NCI-H748 (cell line): ENCODE measurements at regions not wholly inside any gene's neighbourhood (a gene's known extent, or its start where the extent isn't known, plus 50 kb on each side); places are given as distances from the start of the nearest gene placed in this dataset.

Source experiments
- DNase-seq: peaks from one replicate; lab custom pipeline; 2025; ENCODE audit not compliant: unreplicated experiment; lab: John Stamatoyannopoulos, UW

- DNase-seq = no peak
Observed at GRCh38 chr3:102177075-102177755, 257.6 kb upstream of the ZPLD1 start.

GRCh38 chr3:102178817-102179216 lies 256.0 kb upstream of the ZPLD1 start:
- DNase-seq = no peak

DNA sequence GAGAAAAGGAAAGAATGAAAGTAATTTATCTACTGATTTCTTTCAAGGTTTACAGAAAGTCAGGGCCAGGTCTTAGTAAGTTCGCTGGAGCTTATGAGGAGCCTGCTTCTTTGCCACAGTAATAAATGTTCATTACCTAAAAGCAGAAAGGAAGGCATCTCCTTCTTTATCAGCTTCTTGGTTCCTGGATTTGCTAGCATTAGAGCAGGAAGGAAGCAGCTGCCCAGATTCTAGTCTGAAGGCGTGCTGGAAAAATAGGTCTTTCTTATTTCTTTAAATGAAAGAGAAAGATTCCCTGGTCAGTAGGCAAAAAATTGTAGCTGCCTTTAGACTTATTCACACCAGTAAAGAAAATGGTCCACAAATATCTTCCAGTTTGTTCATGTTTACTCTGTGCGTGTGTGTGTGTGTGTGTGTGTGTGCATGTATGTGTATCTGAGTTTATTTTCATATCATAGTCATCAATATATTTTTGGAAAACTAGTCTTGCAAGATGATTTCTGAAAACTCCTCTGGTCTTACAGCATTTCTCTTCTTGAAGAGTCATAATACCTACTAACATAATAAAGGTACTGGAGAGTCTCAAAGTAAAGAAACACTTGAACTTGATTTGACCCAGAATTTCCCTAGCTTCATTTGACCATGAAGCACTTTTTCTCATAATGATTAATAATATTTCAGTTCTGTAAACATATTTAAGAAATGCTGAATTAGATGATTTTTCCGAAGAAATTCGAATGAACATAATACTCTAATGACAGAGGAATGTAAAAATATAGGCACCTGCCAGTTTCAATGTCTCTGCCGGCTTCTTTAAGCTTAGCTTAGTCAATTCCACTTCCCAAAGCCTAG lies 255.3 kb upstream of the ZPLD1 start:
- no peak for DNase-seq

DNA sequence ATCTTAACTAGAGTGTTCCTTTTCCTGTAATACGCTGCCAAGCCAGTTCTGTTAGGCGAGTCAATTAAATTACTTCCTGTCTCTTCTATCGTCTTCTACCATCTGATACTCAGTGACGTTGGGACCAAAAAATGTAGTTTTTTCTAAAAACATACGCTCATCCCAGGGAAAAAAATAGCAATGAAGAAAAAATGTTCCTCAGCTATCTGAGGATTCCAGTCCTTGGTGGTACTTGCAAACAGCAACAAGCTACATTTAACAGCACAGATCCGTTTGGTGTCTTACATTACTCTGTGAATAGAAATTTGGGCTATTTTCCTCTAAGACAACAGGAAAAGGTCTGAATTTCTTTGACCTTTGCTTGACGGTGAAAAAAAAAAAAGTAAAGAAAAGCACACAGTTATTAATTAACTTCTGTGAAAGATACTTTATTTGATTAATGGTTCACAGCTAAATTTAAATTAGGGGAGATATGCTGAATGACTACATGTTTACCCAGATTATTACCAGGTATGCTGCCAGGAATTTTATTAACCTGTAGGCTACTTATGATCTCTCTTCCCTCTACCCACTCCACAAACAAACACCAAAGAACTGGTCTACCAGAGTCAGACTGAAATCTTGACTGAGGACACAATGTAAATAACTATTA lies 254.4 kb upstream of the ZPLD1 start:
- DNase-seq = no peak

- no peak for DNase-seq
Observed at GRCh38 chr3:102181175-102181920, 253.5 kb upstream of the ZPLD1 start.

DNA sequence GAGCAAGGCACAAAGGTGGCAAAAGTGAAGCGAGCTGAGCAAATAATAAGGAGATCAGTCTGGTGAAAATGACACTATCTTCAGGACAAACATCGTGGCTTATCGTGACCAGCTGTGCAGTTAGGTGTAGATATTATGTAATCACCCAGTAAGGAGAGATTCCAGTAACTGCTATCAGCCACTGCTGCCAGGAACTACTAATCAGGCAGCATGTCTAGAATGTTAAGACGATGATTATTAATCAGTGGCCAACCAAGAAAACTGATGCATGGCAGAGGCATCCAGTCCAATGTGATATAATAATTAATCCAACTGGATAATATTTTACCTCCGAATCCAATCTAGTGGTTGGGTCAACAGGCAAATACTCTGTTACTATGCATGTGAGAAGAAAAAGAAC lies 252.7 kb upstream of the ZPLD1 start:
- no peak for DNase-seq

- no peak for DNase-seq
Observed at GRCh38 chr3:102183186-102183585, 251.6 kb upstream of the ZPLD1 start.

- no peak for DNase-seq
Observed at GRCh38 chr3:102183623-102184022, 251.2 kb upstream of the ZPLD1 start.

DNA sequence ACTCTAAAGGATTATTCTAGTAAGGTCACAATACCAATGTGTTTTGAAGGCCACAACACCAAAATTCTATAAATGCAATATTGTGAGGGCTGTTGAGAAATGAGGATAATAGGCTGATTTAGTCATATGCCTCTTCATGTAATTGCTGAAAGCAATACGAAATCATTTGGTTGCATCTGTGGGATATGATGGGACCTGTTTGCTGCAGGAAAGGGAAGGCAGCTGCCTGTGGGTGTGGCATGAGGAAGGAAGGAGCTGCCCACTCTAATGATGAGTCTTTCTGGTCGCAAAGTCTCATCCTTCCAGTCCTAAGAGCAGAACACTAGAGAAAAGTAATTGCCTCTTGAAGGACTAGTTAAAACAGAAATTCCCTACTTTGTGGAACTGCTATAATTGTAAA lies 245.3 kb upstream of the ZPLD1 start:
- no peak for DNase-seq

DNA sequence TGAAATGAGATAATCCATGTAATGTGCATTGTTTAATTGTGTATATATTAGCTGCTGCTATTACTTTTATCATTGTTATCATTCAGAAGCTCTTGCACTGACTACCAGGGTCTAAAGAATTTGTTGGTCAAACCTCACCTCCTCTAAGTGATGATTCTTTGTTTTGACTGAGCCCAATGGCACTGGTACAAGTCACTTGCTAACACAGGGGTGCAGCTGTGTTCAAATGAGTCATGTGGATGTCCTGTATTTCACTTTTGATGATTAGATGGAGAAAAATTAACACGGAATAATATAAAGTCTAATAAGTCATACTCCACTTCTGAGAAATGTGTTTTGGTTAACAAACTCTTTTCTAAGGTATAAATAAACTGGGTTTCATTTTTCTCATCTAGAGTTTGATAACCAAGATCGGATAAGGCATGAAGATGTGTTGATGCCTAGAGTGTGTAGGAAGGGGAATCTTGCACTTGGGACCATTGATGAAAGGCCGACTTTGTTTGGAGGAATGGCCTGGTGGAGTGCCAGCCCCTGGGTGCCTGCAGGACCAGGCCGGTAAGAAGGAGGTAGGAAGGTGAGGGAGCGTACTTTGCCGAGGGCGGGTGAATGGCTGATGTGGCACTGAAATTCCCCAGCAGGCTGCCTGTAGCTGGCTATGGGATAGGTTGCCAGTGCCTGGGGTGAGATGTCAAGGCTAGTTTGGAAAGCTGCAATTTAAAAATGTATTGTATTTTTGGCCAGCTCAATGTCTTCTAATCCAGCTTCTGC lies 244.7 kb upstream of the ZPLD1 start:
- no peak for DNase-seq

DNA sequence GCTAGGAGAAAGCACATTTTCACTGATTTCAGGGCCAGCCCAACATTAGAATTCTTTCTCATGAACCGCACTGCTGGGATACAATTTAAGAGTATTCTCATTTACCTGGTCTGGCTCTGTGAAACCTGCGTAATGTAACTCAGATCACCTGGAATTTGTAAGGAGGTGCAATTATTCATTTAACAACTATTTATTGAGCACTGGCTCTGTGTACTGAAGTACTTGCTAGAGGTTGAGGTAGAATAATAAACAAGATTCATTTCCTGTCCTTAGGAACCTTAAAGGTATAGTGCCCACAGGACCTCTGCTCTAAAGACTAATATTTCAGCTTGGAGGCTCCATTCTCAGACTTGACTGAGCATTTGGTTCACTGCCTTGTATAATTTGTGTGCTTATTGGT lies 242.2 kb upstream of the ZPLD1 start:
- DNase-seq = peak; percentile 12

DNA sequence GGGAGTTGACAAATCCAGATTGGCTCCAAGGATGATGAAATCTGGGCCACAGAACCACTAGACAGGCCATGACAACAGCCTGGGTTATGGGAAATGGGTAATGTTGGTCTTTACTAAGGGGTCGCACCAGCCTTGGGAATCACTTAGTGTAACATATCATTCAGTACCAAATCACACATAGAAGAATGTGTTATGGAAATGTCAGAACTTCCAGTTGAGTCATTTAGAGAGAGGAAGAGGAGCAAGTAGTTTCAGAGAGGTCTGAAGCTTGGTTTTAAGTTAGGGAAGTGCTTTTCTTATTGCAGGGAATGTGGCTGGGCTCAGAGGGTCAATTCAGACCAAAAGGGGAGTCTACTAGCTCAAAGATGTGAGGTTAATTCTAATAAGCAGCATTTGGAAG lies 241.6 kb upstream of the ZPLD1 start:
- no peak for DNase-seq

- no peak for DNase-seq
Observed at GRCh38 chr3:102194001-102194400, 240.8 kb upstream of the ZPLD1 start.

DNA sequence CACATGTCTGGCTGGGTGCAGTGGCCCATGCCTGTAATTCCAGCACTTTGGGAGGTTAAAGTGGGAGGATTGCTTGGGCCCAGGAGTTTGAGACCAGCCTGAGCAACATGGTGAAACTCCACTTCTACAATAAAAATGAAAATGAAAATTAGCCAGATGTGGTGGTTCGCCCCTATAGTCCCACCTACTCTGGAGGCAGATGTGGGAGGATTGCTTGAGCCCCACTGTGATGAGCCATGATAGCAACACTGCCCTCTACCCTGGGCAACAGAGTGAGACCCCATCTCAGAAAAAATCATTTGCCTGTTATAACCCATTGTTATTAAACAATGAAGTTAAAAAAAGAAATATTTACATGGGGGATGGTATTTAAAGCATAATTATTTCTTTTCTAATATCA lies 240.1 kb upstream of the ZPLD1 start:
- DNase-seq = no peak

- peak; percentile 3 for DNase-seq
Observed at GRCh38 chr3:102195198-102195948, 239.4 kb upstream of the ZPLD1 start.

- no peak for DNase-seq
Observed at GRCh38 chr3:102200126-102200525, 234.7 kb upstream of the ZPLD1 start.

- no peak for DNase-seq
Observed at GRCh38 chr3:102200560-102200959, 234.3 kb upstream of the ZPLD1 start.

- DNase-seq = no peak
Observed at GRCh38 chr3:102205647-102206046, 229.2 kb upstream of the ZPLD1 start.

GRCh38 chr3:102206511-102207031 lies 228.2 kb upstream of the ZPLD1 start:
- DNase-seq = no peak

DNA sequence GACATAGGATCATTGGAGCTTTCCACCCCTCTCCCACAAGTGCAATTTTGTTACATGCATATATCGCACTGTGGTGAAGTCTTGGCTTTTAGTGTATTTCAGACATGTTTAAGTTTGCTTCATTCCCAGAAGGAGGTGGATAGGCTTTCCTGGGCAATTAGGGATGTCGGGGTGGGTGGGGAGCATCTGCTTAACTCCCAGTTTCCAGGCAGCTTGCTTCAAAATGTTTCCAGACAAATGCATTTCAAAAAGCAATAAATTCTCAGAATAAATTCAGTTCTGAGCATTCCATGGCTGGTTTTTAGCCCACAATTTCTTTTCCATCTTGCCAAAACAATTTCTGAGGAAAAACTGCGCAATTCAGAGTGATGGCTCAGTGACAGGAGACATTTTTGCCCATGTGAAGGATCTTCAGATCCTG lies 227.7 kb upstream of the ZPLD1 start:
- DNase-seq = no peak
